Tibial nerve (tissue), 3 donors: ENCODE measurements at regions not wholly inside any gene's neighbourhood (a gene's known extent, or its start where the extent isn't known, plus 50 kb on each side); places are given as distances from the start of the nearest gene placed in this dataset.

Experiments used
- CTCF ChIP-seq, 5 experiments: fragments of 200-600 bp in 3 of 5; fragments of 450-650 bp in 2 of 5; sonication (generic) in 3 of 5; IDR thresholded peaks; one replicate each; pipeline ENCODE4 v1.5.1; 2016 to 2019; ENCODE audit warnings: antibody characterized with exemption in 5 of 5, mild to moderate bottlenecking in 3 of 5, moderate library complexity in 2 of 5
- POLR2A ChIP-seq, 2 donors: fragments of 450-650 bp; IDR thresholded peaks; one replicate each; pipeline ENCODE4 v1.6.1; 2017; ENCODE audit warnings: antibody characterized with exemption in 2 of 2, mild to moderate bottlenecking in 2 of 2, moderate library complexity in 2 of 2

- TF ChIP-seq CTCF (IDR thresholded peaks at IDR 0.05) (no peak), POLR2A (IDR thresholded peaks at IDR 0.05) (no peak)
Observed at GRCh38 chr2:51404226-51404625, 372.3 kb upstream of the NRXN1 start.
